ENCODE measurements at regions not wholly inside any gene's neighbourhood (a gene's known extent, or its start where the extent isn't known, plus 50 kb on each side); places are given as distances from the start of the nearest gene placed in this dataset.

DNA sequence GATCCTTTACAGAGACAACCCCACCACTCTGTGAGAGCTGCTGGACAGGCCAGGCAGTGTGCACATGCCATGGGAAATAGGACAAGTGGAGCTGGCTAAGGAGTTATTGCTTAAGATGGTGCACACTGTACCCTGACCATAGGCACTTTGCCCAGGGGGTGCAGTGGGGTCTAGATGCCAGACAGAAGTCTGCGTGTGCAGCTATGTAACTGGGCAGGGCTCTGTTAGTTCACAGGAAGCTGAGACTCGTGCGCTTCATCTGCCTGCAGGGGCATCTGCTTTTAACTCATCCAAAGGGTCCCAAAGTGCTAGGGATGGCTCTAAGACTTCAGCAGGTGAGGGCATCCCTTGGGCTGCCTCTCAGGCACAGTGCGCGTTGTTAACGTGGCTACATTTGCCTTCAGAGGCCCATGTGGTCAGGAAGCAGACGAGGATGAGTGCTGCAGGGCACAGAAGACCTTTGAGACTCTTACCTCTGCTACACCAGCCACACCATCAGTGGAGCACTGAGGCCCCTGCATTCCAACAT is 77.7 kb upstream of the GPR26 start:
- 90% methylated on average over 7 of the region's 7 CpGs for whole genome bisulfite sequencing
- H3K36me3 ChIP-seq (ENCODE audit: insufficient read depth, low read length) = no peaks in the 10 kb centered on the region
- H3K4me1 ChIP-seq (ENCODE audit: insufficient read depth, low read length) = peaks cover 8% of the 10 kb centered on the region; the same call in 1 of the 2 replicates
- peaks cover 1% of the 10 kb centered on the region for H3K27me3 ChIP-seq (ENCODE audit: insufficient read depth, low read length)
- H3K27ac ChIP-seq (ENCODE audit: low read depth, low read length) = no peak overlapping the region
- H3K9me3 ChIP-seq (ENCODE audit: insufficient read depth, low read depth, low read length) = peaks cover 4% of the 10 kb centered on the region
- H3K9ac ChIP-seq (ENCODE audit: low read depth, low read length) = no peak overlapping the region
- H3K4me3 ChIP-seq (ENCODE audit: low read length) = no peak overlapping the region

DNA sequence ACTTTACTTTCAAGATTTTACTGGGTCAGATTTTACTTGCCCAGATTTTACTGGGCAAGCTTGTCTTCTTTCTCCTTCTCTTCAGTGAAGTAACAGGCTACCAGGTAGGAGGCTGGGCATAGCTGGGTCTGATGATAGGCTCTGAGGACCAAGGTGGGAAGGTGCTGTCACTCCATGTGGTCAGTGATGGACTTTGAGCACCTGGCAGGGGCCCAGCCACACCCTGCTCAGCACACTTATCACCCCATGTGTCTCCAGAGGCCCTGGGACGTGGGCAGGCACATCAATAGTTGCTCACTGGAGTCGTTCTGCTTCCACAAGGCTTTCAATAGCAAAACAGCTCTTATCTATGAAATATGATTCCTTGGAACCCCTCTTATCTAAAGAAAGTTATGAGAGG is 70.5 kb upstream of the GPR26 start:
- no peaks in the 10 kb centered on the region for H3K27me3 ChIP-seq (ENCODE audit: insufficient read depth, low read length)
- no peaks in the 10 kb centered on the region for H3K36me3 ChIP-seq (ENCODE audit: insufficient read depth, low read length)
- no peaks in the 10 kb centered on the region for H3K4me1 ChIP-seq (ENCODE audit: insufficient read depth, low read length)
- H3K4me3 ChIP-seq (ENCODE audit: low read length) = no peak overlapping the region
- WGBS = 86% methylated on average over 2 of the region's 2 CpGs
- H3K9me3 ChIP-seq (ENCODE audit: insufficient read depth, low read depth, low read length) = peaks cover 4% of the 10 kb centered on the region
- H3K9ac ChIP-seq (ENCODE audit: low read depth, low read length) = no peak overlapping the region
- H3K27ac ChIP-seq (ENCODE audit: low read depth, low read length) = no peak overlapping the region

DNA sequence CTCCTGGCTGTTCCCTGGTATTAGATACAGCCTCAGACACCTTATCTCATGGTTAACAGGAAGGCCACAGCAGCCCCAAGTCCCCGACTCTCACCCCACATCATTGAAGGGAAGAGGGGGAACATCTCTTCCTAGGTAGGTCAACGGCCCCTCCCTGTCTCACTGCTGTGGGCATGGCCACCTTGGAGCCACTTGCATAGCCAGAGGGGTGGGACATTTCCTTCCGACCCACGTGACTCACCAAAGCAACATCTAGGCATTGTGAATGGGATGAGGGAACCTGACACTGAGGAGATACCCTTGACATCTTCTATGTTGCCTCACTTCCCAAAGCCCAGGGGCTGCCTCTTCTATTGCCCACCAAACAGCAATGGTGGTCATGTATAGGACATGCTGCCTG is 68.5 kb upstream of the GPR26 start:
- no peak overlapping the region for H3K4me3 ChIP-seq (ENCODE audit: low read length)
- WGBS = 95% methylated on average over 4 of the region's 4 CpGs

DNA sequence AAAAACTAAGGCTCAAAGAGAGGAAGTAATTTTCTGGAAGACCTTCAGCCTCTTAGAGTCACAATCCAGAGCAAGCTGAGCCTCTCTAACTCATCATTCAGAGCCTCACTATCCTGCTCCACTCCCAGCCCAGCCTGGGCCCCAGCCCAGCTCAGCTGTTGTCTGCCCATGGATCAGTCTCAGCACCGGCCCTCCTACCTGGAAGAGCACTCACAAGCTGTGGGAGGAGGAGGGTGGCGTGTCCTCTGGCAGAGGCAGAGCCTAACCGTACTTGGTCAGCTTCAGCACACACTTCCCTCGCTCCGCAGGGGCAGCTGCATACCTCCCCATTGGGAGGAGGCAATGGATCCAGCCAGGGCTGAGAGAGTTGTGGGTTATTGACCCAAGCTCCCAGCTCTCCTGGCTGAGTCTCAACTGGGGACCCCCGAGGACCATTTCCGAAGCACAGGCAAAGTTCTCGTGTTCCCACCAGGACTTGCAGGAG is 66.7 kb upstream of the GPR26 start:
- Histone ChIP-seq H3K9me3 (ENCODE audit: insufficient read depth, low read depth, low read length) (no peaks in the 10 kb centered on the region), H3K9ac (ENCODE audit: low read depth, low read length) (no peak overlapping the region), H3K36me3 (ENCODE audit: insufficient read depth, low read length) (no peaks in the 10 kb centered on the region), H3K4me3 (ENCODE audit: low read length) (no peak overlapping the region), H3K4me1 (ENCODE audit: insufficient read depth, low read length) (no peaks in the 10 kb centered on the region), H3K27me3 (ENCODE audit: insufficient read depth, low read length) (no peaks in the 10 kb centered on the region), H3K27ac (ENCODE audit: low read depth, low read length) (no peak overlapping the region)
- 85% methylated on average over 8 of the region's 8 CpGs for WGBS

More for the DNA sequence above, 68.5 kb upstream of the GPR26 start:
- no peak overlapping the region for H3K27ac ChIP-seq (ENCODE audit: low read depth, low read length)
- peaks cover under 1% of the 10 kb centered on the region; the same call in 1 of the 2 replicates for H3K9me3 ChIP-seq (ENCODE audit: insufficient read depth, low read depth, low read length)
- H3K9ac ChIP-seq (ENCODE audit: low read depth, low read length) = no peak overlapping the region
- no peaks in the 10 kb centered on the region for H3K4me1 ChIP-seq (ENCODE audit: insufficient read depth, low read length)
- H3K27me3 ChIP-seq (ENCODE audit: insufficient read depth, low read length) = no peaks in the 10 kb centered on the region
- H3K36me3 ChIP-seq (ENCODE audit: insufficient read depth, low read length) = no peaks in the 10 kb centered on the region

DNA sequence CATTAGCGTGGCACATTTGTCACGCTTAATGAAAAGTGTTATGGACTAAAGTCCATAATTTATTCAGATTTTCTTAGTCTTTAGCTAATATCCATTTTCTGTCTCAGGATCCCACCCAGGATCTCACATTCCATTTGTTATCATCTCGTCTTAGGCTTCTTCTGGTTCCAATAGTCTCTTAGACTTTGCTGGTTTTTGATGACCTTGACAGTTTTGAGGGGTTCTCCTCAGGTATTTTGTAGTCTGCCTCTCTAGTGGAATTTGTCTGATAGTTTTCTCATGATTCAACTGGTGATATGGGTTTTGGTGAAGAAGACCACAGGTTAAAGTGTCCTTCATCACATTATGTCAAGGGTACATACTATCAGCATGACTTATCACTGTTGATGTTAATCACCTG is 66.0 kb upstream of the GPR26 start:
- Histone ChIP-seq H3K36me3 (ENCODE audit: insufficient read depth, low read length) (no peaks in the 10 kb centered on the region), H3K27me3 (ENCODE audit: insufficient read depth, low read length) (no peaks in the 10 kb centered on the region), H3K9me3 (ENCODE audit: insufficient read depth, low read depth, low read length) (no peaks in the 10 kb centered on the region), H3K4me1 (ENCODE audit: insufficient read depth, low read length) (peaks cover 2% of the 10 kb centered on the region), H3K4me3 (ENCODE audit: low read length) (no peak overlapping the region), H3K27ac (ENCODE audit: low read depth, low read length) (no peak overlapping the region), H3K9ac (ENCODE audit: low read depth, low read length) (no peak overlapping the region)
- 95% methylated on average over 3 of the region's 3 CpGs for WGBS

DNA sequence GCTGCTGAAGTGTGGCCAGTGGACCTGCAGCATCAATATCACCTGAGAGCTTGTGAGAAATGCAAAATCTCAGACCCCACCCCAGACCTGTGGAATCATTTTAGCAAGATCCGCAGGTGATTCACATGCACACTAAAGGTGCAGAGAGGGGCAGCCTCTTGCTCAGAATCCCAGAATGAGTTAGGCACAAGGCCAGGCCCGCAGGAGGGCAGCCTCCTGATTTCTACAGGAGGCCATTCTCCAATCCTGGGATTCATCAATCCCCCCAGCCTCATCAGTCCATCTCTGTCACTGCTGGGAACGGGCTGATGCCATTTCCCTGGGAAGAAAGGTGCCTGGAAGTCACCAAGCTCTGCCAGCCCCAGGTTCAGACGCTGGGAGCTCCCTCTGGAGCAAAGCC is 63.0 kb upstream of the GPR26 start:
- Histone ChIP-seq H3K36me3 (ENCODE audit: insufficient read depth, low read length) (no peaks in the 10 kb centered on the region), H3K9ac (ENCODE audit: low read depth, low read length) (no peak overlapping the region), H3K27me3 (ENCODE audit: insufficient read depth, low read length) (no peaks in the 10 kb centered on the region), H3K4me1 (ENCODE audit: insufficient read depth, low read length) (peaks cover 27% of the 10 kb centered on the region), H3K9me3 (ENCODE audit: insufficient read depth, low read depth, low read length) (no peaks in the 10 kb centered on the region), H3K4me3 (ENCODE audit: low read length) (no peak overlapping the region), H3K27ac (ENCODE audit: low read depth, low read length) (no peak overlapping the region)
- 91% methylated on average over 4 of the region's 4 CpGs for WGBS

DNA sequence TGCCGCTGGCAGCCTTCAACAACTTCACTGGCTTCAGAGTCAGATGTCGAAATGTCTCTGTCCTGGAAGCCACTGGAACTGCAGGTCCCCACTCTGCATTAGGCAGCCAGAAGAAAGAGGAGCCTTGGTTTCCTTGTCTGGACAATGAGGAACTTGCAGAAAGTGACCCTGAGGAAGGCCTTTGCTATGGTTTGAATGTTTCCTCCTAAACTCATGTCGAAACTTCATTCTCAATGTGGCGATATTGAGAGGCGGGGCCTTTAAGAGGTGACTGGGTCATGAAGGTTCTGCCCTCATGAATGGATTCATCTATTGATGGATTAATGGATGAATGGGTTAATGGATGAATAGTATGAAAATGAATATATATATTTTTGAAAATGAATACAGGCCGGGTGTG is 61.6 kb upstream of the GPR26 start:
- Histone ChIP-seq H3K27me3 (ENCODE audit: insufficient read depth, low read length) (no peaks in the 10 kb centered on the region), H3K4me3 (ENCODE audit: low read length) (no peak overlapping the region), H3K27ac (ENCODE audit: low read depth, low read length) (no peak overlapping the region), H3K4me1 (ENCODE audit: insufficient read depth, low read length) (peaks cover 41% of the 10 kb centered on the region), H3K9ac (ENCODE audit: low read depth, low read length) (no peak overlapping the region), H3K9me3 (ENCODE audit: insufficient read depth, low read depth, low read length) (no peaks in the 10 kb centered on the region), H3K36me3 (ENCODE audit: insufficient read depth, low read length) (no peaks in the 10 kb centered on the region)
- 80% methylated on average over 6 of the region's 6 CpGs for WGBS

DNA sequence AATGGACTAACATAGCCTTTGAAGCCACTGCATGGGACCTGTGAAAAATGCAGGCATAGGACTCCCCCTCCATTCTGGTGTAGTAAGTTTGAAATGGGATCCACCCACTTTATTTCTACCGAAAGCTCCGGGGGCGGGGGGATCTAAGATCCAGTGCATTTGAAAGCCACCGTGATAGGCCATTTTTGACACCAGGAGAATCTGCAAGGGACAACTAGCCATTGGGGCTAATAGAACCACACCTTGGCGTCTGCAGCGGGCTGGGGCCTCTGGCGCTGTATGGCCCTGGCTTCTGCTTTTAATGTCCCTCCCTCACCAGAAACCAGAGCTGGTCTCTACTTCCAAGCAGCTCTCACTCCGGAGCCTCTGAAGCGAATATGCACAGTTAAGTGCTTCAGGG is 60.1 kb upstream of the GPR26 start:
- Histone ChIP-seq H3K27ac (ENCODE audit: low read depth, low read length) (no peak overlapping the region), H3K4me1 (ENCODE audit: insufficient read depth, low read length) (peaks cover 42% of the 10 kb centered on the region), H3K9ac (ENCODE audit: low read depth, low read length) (no peak overlapping the region), H3K4me3 (ENCODE audit: low read length) (no peak overlapping the region), H3K27me3 (ENCODE audit: insufficient read depth, low read length) (no peaks in the 10 kb centered on the region), H3K9me3 (ENCODE audit: insufficient read depth, low read depth, low read length) (no peaks in the 10 kb centered on the region), H3K36me3 (ENCODE audit: insufficient read depth, low read length) (no peaks in the 10 kb centered on the region)
- WGBS = 86% methylated on average over 9 of the region's 9 CpGs

DNA sequence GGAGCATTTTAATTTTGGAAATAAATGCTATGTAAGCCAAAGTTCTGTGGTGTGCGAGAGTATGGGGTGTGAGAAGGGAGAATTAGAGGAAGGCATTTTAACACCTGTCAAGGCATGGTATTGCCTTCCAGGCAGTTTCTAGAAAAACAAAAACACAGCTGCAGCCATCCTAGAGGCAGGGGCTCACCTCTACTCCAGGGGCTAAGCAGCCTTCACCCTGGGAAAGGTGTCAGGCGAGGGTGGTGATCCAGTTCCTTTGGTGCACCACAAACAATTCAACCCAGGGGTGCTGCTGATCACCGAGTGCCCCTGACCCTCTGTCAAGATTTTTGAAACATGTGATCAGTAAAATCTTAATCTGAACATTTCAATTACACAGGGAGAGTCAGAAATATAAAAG is 59.2 kb upstream of the GPR26 start:
- WGBS = 31% methylated on average over 3 of the region's 3 CpGs
- peaks cover 42% of the 10 kb centered on the region for H3K4me1 ChIP-seq (ENCODE audit: insufficient read depth, low read length)
- no peaks in the 10 kb centered on the region for H3K9me3 ChIP-seq (ENCODE audit: insufficient read depth, low read depth, low read length)
- peak overlapping the region; percentile 75; the same call in 1 of the 2 replicates for H3K27ac ChIP-seq (ENCODE audit: low read depth, low read length)
- peak overlapping the region; percentile 20 for H3K4me3 ChIP-seq (ENCODE audit: low read length)
- H3K27me3 ChIP-seq (ENCODE audit: insufficient read depth, low read length) = no peaks in the 10 kb centered on the region
- H3K9ac ChIP-seq (ENCODE audit: low read depth, low read length) = no peak overlapping the region
- no peaks in the 10 kb centered on the region for H3K36me3 ChIP-seq (ENCODE audit: insufficient read depth, low read length)

DNA sequence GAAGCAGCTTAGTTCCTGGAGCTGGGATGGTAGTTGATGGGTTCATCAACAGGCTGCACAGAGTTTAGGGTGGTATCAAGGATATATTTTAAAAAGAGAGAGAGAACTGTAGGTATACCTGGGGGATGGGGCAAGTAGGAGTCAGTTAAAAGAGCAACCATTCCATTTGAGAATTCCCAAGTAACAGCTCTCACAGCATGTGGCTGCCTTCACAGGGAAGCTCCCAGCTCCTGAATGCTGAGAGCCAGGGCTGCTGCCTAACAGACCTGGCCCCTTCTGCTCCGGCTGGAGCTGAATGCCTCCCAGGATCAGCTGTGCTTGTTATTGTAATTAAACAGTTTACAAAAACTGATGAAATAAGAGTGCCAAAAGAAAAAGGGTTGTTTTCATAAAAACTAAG is 58.8 kb upstream of the GPR26 start:
- Histone ChIP-seq H3K36me3 (ENCODE audit: insufficient read depth, low read length) (no peaks in the 10 kb centered on the region), H3K9me3 (ENCODE audit: insufficient read depth, low read depth, low read length) (no peaks in the 10 kb centered on the region), H3K27me3 (ENCODE audit: insufficient read depth, low read length) (no peaks in the 10 kb centered on the region), H3K4me1 (ENCODE audit: insufficient read depth, low read length) (peaks cover 42% of the 10 kb centered on the region), H3K9ac (ENCODE audit: low read depth, low read length) (no peak overlapping the region), H3K27ac (ENCODE audit: low read depth, low read length) (peak overlapping the region; percentile 75; the same call in 1 of the 2 replicates), H3K4me3 (ENCODE audit: low read length) (peak overlapping the region; percentile 20)
- WGBS = 6% methylated on average over 1 of the region's 1 CpG

DNA sequence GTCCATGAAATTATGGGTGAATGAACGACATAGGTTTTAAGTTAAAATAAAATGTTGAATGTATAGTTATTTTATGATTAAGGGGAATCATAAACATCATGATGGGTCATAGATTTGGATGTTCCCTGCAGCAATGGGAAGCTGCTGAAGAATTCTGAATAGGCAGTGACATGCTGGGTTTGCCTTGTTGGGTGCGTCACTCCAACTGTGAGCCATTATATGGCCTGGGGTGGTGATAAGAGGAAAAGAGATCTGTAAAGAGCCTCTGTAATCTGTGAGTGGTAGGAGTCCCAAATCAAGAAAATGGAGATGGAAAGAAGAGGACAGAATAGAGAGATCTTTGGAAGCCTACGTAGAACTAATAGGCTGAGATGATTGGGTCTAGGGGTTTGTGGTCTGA is 58.1 kb upstream of the GPR26 start:
- H3K9ac ChIP-seq (ENCODE audit: low read depth, low read length) = no peak overlapping the region
- H3K27ac ChIP-seq (ENCODE audit: low read depth, low read length) = peak overlapping the region; percentile 75; the same call in 1 of the 2 replicates
- H3K27me3 ChIP-seq (ENCODE audit: insufficient read depth, low read length) = no peaks in the 10 kb centered on the region
- WGBS = 43% methylated on average over 3 of the region's 3 CpGs
- no peak overlapping the region for H3K4me3 ChIP-seq (ENCODE audit: low read length)
- H3K36me3 ChIP-seq (ENCODE audit: insufficient read depth, low read length) = no peaks in the 10 kb centered on the region
- no peaks in the 10 kb centered on the region for H3K9me3 ChIP-seq (ENCODE audit: insufficient read depth, low read depth, low read length)
- H3K4me1 ChIP-seq (ENCODE audit: insufficient read depth, low read length) = peaks cover 42% of the 10 kb centered on the region

DNA sequence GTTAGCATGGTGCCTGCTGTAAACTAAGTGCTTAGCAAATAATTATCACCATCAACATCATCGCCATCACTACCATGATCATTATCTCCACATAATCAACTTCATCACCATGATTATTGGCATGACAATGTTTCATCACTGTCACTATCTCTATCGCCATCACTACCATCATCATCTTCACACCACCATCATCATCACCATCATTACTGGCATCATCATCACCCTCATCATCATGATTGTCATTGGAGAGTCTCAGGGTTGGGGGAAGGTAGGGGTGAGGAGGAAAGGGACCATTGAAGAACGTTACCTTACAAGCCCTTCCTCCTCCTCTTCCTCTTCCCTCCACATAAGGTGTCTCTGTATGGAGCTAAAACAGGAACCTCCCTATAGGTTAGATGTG is 54.9 kb upstream of the GPR26 start:
- H3K4me3 ChIP-seq (ENCODE audit: low read length) = no peak overlapping the region
- H3K9ac ChIP-seq (ENCODE audit: low read depth, low read length) = no peak overlapping the region
- peaks cover 2% of the 10 kb centered on the region; the same call in 1 of the 2 replicates for H3K27me3 ChIP-seq (ENCODE audit: insufficient read depth, low read length)
- 92% methylated on average over 2 of the region's 3 CpGs for WGBS
- H3K27ac ChIP-seq (ENCODE audit: low read depth, low read length) = no peak overlapping the region
- H3K36me3 ChIP-seq (ENCODE audit: insufficient read depth, low read length) = no peaks in the 10 kb centered on the region
- peaks cover 30% of the 10 kb centered on the region for H3K4me1 ChIP-seq (ENCODE audit: insufficient read depth, low read length)
- no peaks in the 10 kb centered on the region for H3K9me3 ChIP-seq (ENCODE audit: insufficient read depth, low read depth, low read length)

Measured in HUES64 (cell line).